Chondrocyte (in vitro differentiated cells): ENCODE measurements at regions not wholly inside any gene's neighbourhood (a gene's known extent, or its start where the extent isn't known, plus 50 kb on each side); places are given as distances from the start of the nearest gene placed in this dataset.
"Not testable (repeated sequence)": the region's sequence is repeated elsewhere in the genome, so short reads cannot be mapped to it uniquely, and the experiment has no call there.

Experiments used
- DNase-seq: peaks from one replicate; pipeline ENCODE4 v3.0.0; 2021; ENCODE audit warnings: mixed read lengths, low spot score
- H3K27ac Mint-ChIP-seq: one replicate; pipeline ENCODE4 v1.8.0; 2021; ENCODE audit warnings: mild to moderate bottlenecking, moderate library complexity, mixed read lengths; ENCODE audit not compliant: unreplicated experiment
- H3K27me3 Mint-ChIP-seq: 2 replicates; pipeline ENCODE4 v1.8.0; 2021; ENCODE audit warnings: low read depth, mixed read lengths
- H3K36me3 Mint-ChIP-seq: 2 replicates; pipeline ENCODE4 v1.8.0; 2021; ENCODE audit warnings: low read depth, mixed read lengths
- H3K4me1 Mint-ChIP-seq: 2 replicates; pipeline ENCODE4 v1.8.0; 2021; ENCODE audit warnings: low read depth, mild to moderate bottlenecking, mixed read lengths
- H3K4me3 Mint-ChIP-seq: one replicate; pipeline ENCODE4 v1.8.0; 2021; ENCODE audit warnings: mild to moderate bottlenecking, moderate library complexity, mixed read lengths; ENCODE audit not compliant: unreplicated experiment
- H3K9me3 Mint-ChIP-seq: 2 replicates; pipeline ENCODE4 v1.8.0; 2021; ENCODE audit warnings: low read depth, mixed read lengths

DNA sequence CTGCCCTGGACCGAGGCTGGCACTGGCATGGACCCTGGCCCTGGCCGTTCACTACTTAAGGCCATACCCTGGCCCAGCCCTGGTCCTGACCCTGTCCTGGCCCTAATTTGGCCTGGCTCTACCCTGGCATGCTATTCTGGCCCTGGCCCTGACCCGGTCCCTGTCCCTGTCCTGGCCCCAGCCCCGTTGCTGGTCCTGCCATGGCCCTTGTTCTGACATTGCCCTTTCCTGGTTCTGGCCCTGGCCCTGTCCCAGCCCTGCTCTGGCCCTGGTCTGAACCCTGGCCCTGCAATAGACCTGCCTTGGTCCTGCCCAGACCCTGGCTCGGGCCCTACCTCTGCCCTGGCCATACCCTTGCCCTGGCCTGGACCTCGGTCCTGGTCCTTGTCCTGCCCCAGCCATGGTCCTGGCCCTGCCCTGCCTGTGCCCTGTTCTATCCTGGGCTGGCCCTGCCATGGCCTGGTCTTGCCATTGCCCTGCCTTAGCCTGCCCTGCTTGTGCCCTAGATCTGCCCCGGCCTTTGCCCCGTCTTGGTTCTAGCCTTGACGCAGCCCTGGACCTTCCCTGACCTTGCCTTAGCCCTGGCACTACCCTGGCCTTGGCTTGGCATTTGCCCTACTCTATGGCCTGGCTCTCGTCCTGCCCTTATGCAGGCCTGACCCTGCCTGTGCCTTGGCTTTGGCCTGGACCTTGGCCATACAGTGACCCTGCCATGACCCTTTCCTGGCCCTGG lies 237.2 kb downstream of the GOLGA6L6 start:
- H3K27ac Mint-ChIP-seq, H3K36me3 Mint-ChIP-seq, H3K4me3 Mint-ChIP-seq, H3K27me3 Mint-ChIP-seq, H3K4me1 Mint-ChIP-seq: not testable (repeated sequence)
- peak; percentile 99 for DNase-seq
- peaks cover 39% of the 10 kb centered on the region for H3K9me3 Mint-ChIP-seq

DNA sequence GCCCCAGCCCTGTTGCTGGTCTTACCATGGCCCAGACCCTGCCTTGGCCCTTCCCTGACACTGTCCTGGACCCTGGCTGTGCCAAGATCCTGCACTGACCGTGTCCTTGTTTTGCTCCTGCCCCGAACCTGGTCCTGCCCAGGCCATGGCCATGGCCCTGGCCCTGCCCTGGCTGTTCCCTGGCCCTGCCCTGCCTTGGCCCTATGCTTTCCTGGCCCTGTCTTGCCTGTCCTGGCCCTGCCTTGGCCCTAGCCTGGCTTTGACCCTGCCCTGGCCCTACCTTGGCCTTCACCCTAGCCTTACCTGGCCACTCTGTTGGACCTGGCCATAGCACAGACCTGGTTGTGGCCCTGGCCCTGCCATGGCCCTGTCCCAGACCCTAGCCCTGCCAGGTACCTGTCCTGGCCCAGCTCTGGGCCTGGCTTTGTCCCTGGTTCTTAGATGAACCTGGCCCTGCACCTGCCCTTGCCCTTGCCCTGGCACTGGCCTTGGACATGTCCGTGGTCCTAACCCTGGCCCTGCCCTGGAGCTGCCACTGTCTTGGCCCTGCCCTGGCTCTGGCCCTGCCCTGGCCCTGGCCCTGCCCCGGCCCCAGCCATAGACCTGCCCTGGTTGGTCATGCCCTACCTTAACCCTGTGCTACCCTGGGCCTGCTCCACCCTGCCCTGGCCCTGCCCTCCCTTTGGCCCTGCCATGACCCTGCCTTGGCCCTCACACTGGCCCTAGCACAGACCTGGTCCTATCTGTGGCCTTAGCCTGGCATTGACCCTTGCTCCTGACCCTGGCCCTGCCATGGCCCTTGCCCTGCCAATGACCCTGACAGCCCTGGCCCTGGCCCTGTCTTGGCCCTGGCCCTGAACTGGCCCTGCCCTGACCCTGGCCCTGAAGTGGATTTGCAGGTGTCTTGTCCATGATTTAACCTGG lies 238.1 kb downstream of the GOLGA6L6 start:
- H3K27me3 Mint-ChIP-seq, H3K4me3 Mint-ChIP-seq, H3K27ac Mint-ChIP-seq, H3K36me3 Mint-ChIP-seq, H3K4me1 Mint-ChIP-seq: not testable (repeated sequence)
- peaks cover 48% of the 10 kb centered on the region for H3K9me3 Mint-ChIP-seq
- DNase-seq = peak; percentile 98

DNA sequence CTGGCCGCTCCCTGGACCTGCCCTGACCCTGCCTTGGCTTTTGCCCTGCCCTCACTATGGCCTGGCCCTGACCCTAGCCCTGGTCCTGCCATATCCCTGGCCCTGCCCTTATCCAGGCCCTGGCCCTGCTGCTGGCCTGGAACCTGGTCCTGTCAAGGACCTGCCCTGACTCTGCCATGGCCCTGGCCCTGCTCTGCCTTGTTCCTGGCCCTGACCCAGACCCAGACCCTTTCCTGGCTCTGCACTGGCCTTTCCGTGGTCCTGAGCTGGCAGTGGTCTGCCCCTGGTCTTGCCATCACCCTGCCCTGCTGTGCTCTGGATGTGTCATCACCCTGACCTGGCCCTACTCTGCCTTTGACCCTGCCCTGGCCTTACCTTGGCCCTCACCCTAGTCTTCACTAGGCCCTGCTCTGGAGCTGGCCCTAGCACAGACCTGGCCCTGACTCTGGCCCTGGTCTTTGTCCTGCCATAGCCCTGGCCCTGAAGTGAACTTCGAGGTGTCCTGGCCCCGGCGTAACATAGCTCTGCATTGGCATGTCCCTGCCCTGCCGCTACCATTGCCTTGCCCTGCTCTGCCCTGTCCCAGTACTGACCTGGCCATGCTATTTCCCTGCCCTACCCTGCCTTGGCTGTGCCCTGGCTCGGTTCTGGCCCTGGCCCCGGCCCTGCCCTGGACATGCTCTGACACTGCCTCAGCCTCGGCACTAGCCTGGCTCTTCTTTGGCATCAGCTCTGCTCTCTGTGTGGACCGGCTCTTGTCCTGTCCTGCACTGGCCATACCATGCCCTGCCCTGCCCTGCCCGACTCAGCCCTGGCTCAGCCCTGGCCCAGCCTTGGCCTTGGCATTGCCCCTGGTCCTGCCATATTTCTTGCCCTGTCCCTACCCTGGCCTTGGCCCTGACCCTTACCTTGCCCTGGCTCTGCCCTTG lies 239.2 kb downstream of the GOLGA6L6 start:
- not testable (repeated sequence) for H3K27me3 Mint-ChIP-seq, H3K4me1 Mint-ChIP-seq, H3K36me3 Mint-ChIP-seq, H3K4me3 Mint-ChIP-seq, H3K27ac Mint-ChIP-seq
- peak; percentile 99 for DNase-seq
- peaks cover 51% of the 10 kb centered on the region for H3K9me3 Mint-ChIP-seq

DNA sequence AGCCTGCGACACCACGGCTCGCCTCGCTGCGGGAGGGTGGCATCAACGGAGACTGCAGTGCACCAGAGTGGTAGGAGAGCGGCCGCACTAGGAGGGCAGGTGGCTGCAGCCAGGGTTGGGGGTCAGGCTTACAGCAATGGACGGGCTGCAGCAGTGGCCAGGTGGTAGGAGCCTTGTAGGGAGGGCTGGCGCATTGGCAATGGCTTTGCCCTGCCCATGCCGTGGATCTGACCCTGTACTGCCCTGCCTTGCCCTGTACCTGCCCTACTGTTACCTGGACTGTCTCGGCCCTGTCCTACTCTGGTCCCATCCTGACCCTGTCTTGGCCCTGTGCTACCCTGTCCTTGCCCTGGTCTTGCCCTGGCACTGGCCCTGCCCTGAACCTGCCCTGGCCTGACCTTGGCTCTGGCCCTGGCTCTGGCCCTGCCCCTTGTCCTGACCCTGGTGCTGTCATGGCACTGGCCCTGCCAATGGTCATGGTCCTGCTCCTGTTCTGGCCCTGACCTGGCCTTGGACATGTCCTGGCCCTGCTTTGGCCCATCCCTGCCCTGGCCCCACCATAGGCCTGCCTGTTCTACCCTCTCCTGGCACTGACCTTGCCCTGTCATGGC lies 240.0 kb downstream of the GOLGA6L6 start:
- not testable (repeated sequence) for H3K27ac Mint-ChIP-seq, H3K27me3 Mint-ChIP-seq, H3K4me1 Mint-ChIP-seq, H3K4me3 Mint-ChIP-seq, H3K36me3 Mint-ChIP-seq
- DNase-seq = peak; percentile 100
- peaks cover 55% of the 10 kb centered on the region for H3K9me3 Mint-ChIP-seq

DNA sequence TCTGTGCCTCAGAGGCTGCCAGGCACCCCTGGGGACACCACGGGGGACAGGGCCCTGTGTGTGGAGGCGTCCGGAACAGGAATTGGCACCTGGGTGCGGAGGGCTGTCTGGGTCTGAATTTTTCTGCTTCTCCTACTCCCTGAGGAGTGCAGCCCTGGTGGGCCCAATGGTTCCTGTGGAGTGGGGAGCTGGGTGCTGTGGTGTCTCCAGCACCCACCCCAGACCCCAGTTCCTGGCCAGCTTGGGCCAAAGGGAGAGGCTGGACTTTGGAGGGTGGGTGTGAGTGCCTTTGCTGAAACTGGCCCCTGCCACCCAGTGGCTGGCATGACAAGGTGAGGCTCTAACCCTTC lies 240.6 kb downstream of the GOLGA6L6 start:
- peak; percentile 98 for DNase-seq
- H3K27ac Mint-ChIP-seq = not testable (repeated sequence)
- peaks cover 59% of the 10 kb centered on the region for H3K9me3 Mint-ChIP-seq

DNA sequence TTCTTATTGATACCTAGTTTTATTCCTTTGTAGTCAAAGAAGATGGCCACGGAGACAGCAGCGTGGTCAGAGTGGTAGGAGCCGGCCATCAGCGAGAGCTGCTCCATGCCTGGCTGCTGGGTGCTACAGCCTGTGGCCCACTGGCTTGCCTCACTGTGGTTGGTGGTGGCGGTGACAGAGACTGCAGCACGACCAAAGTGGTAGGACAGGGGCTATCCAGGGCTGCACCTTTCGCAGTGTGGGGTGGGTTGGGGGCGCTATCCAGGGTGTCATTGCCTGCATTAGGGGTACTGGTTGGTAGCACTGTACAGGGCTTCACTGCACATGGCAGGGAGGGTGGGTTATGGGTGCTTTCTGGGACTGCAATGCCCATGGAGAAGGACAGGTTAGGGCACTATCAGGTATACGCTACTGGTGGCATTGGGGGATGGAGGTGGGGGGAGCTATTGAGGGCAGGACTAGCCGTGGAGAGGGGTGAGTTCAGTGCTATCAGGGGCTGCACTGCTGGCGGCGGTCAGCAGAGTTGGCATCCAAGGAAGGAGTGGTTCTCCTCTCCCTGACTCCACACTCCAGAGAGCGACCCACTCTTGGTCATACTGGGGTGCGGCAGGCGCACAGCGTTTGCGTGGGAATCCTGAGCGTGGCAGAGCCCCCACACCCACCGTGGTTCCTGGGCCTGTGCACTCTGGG lies 241.1 kb downstream of the GOLGA6L6 start:
- H3K9me3 Mint-ChIP-seq = peaks cover 63% of the 10 kb centered on the region
- H3K27ac Mint-ChIP-seq, H3K36me3 Mint-ChIP-seq, H3K4me1 Mint-ChIP-seq, H3K4me3 Mint-ChIP-seq, H3K27me3 Mint-ChIP-seq: not testable (repeated sequence)
- DNase-seq = peak; percentile 98

More for the DNA sequence above, 240.6 kb downstream of the GOLGA6L6 start:
- not testable (repeated sequence) for H3K4me1 Mint-ChIP-seq, H3K36me3 Mint-ChIP-seq, H3K27me3 Mint-ChIP-seq, H3K4me3 Mint-ChIP-seq

DNA sequence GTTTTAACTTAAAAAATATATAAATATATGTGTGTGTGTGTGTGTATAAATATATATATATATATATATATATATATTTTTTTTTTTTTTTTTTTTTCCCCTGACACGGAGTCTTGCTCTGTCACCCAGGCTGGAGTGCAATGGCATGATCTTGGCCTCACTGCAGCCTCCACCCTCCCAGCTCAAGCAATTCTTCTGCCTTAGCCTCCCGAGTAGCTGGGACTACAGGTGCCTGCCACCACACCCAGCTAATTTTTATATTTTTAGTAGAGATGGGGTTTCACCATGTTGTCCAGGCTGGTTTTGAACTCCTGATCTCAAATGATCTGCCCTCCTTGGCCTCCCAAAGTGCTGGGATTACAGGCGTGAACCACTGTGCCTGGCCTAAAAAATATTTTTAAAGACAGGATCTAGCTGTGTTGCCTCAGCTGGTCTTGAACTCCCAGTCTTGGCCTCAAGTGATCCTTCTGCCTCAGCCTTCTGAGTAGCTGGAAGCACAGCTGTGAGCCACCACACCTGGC lies 243.9 kb downstream of the GOLGA6L6 start:
- not testable (repeated sequence) for H3K36me3 Mint-ChIP-seq, H3K4me3 Mint-ChIP-seq, H3K27ac Mint-ChIP-seq, H3K27me3 Mint-ChIP-seq, H3K4me1 Mint-ChIP-seq
- peaks cover 52% of the 10 kb centered on the region for H3K9me3 Mint-ChIP-seq
- peak; percentile 83 for DNase-seq

DNA sequence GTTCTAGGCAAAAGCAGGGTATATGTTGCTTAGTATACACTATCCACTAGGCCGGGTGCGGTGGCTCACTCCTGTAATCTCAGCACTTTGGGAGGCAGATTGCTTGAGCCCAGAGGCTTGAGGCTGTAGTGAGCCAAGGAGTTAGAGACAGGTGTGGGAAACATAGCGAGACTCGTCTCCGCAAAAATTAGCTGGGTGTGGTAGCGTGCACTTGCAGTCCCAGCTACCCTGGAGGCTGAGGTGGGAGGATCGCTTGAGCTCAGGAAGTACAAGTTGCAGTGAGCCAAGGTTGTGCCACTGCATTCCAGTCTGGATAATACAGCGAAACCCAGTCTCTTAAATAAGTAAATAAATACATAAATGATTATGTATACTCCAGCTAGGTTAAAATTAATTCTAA lies 245.3 kb downstream of the GOLGA6L6 start:
- DNase-seq = peak; percentile 96
- not testable (repeated sequence) for H3K4me1 Mint-ChIP-seq, H3K27ac Mint-ChIP-seq, H3K4me3 Mint-ChIP-seq, H3K27me3 Mint-ChIP-seq, H3K36me3 Mint-ChIP-seq
- H3K9me3 Mint-ChIP-seq = peaks cover 40% of the 10 kb centered on the region
